ENCODE measurements at regions not wholly inside any gene's neighbourhood (a gene's known extent, or its start where the extent isn't known, plus 50 kb on each side); places are given as distances from the start of the nearest gene placed in this dataset.

DNA sequence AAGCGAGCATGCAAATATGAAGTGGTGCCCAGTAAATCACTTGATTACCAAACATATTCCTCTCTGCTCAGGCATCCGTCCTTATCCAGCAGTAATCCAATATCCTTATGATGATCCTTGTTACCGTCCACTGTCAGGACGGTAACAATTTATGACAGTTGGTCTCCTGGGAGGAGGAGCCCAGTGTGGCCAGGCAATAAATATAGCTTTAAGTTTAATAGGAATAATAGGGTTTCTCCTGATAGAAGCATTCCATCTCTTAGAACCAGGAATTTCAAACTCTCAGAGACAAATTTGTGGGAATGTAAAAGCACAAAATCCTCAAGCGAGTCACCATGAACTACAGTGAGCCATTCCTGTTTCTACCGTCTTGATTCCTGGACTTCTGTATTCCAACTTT lies 171.2 kb upstream of the IL15 start:
- Histone ChIP-seq H3K27ac (no peak overlapping the region), H3K4me1 (no peaks in the 10 kb centered on the region), H3K9me3 (no peaks in the 10 kb centered on the region), H3K36me3 (no peaks in the 10 kb centered on the region), H3K4me3 (no peak overlapping the region), H3K27me3 (no peaks in the 10 kb centered on the region)
- intact Hi-C loops (cut with DNase I) = no loop called here
- 88 to 91% methylated on average over 6 of the region's 6 CpGs for WGBS, 2 donors
- TF ChIP-seq, protein P1, sequence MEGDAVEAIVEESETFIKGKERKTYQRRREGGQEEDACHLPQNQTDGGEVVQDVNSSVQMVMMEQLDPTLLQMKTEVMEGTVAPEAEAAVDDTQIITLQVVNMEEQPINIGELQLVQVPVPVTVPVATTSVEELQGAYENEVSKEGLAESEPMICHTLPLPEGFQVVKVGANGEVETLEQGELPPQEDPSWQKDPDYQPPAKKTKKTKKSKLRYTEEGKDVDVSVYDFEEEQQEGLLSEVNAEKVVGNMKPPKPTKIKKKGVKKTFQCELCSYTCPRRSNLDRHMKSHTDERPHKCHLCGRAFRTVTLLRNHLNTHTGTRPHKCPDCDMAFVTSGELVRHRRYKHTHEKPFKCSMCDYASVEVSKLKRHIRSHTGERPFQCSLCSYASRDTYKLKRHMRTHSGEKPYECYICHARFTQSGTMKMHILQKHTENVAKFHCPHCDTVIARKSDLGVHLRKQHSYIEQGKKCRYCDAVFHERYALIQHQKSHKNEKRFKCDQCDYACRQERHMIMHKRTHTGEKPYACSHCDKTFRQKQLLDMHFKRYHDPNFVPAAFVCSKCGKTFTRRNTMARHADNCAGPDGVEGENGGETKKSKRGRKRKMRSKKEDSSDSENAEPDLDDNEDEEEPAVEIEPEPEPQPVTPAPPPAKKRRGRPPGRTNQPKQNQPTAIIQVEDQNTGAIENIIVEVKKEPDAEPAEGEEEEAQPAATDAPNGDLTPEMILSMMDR (IDR thresholded peaks at IDR 0.05) = no peak
- DNase-seq = no peak
- ATAC-seq = no peak

DNA sequence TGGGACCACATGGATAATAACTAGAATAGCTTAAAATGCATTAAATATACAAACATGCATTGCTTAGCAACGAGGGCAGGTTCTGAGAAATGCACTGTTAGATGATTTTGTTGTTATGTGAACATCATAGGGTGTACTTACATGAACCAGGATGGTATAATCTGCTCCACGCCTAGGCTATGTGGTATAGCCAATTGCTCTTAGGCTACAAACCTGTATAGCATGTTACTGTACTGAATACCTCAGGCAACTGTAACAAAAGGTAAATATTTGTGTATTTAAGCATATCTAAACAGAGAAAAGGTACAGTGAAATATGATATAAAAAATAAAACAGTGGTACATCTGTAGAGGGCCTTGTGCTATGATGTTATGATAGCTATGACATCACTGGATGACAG lies 169.2 kb upstream of the IL15 start:
- Histone ChIP-seq H3K27me3 (no peaks in the 10 kb centered on the region), H3K36me3 (no peaks in the 10 kb centered on the region), H3K4me3 (no peak overlapping the region), H3K27ac (no peak overlapping the region), H3K4me1 (no peaks in the 10 kb centered on the region), H3K9me3 (no peaks in the 10 kb centered on the region)
- 68% methylated on average over 2 of the region's 2 CpGs for WGBS, 2 donors
- DNase-seq = no peak
- intact Hi-C loops (cut with DNase I) = no loop called here
- TF ChIP-seq, protein P1 (IDR thresholded peaks at IDR 0.05) = no peak
- ATAC-seq = no peak

DNA sequence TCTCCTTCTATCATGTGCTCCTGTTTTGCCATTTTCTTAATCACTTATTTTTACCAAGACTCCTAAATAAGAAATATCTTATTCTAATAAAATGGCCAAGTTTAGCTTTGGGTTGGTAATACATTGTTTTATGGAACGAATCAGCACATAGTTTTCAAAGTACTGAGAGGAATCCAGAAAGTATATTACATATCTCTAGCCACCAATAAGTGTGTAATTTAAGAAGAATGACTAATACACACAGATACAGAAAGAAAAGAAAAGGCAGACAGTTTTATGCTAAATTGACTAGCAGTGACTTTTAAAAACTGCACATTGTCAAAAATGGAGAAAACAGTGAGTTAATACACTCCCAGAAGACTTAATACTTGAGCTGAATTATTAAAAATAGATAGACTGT lies 167.0 kb upstream of the IL15 start:
- H3K4me1 ChIP-seq = no peaks in the 10 kb centered on the region
- H3K9me3 ChIP-seq = no peaks in the 10 kb centered on the region
- intact Hi-C loops (cut with DNase I) = no loop called here
- no peak overlapping the region for H3K27ac ChIP-seq
- DNase-seq (no peak), ATAC-seq (no peak)
- 69 to 85% methylated on average over 1 of the region's 1 CpG for WGBS, 2 donors
- TF ChIP-seq, protein P1 (IDR thresholded peaks at IDR 0.05) = no peak
- H3K36me3 ChIP-seq = no peaks in the 10 kb centered on the region
- H3K4me3 ChIP-seq = no peak overlapping the region
- no peaks in the 10 kb centered on the region for H3K27me3 ChIP-seq

DNA sequence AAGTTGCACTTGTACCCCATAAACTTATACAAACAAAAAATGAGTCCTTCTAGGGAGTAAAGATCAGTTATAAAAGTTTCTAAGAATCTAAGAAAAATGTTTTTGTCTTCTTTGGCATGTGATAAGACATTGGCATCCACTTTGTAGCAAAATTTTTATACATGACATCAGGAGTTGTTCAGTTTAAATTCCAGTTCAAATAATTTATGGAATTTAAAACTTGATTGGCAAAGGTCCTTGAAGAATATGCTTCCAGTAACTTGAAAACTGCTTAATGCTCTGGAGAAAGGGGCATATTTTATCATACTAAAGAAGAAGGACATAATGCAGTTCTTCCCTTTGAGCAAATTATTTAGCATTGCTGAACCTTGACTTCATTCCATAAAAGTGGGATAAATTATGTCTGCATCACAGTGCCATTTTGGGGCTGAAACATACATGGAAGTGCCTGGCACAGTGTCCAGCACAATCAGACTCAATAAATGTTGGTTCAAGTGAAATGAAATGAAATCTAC lies 163.3 kb upstream of the IL15 start:
- ATAC-seq (no peak), DNase-seq (no peak)
- Histone ChIP-seq H3K4me3 (no peak overlapping the region), H3K9me3 (peaks cover 0 to 7% (median 0%) of the 10 kb centered on the region in 11 donors), H3K36me3 (no peaks in the 10 kb centered on the region), H3K4me1 (no peaks in the 10 kb centered on the region), H3K27ac (no peak overlapping the region), H3K27me3 (no peaks in the 10 kb centered on the region)
- intact Hi-C loops (cut with DNase I) = no loop called here
- TF ChIP-seq, protein P1 (IDR thresholded peaks at IDR 0.05) = no peak

DNA sequence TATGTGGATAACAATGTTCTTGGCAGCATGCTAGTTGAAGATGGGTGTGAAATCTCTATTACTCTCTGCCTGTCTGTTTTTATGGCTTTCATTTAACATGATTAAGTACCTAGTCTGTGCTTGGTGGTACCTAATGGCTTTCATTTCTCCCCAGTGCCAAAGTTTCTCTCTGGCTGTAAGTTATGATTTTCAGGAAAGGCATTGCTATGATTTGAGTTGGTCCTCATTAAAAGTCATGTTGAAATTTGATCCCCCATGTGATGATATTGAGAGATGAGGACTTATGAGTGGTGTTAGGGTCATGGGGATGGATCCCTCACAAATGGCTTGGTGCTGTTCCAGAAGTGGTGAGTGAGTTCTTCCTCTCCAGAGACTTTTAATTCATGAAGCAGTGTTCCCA lies 162.4 kb upstream of the IL15 start:
- no peak overlapping the region for H3K4me3 ChIP-seq
- TF ChIP-seq, protein P1 (IDR thresholded peaks at IDR 0.05) = no peak
- H3K27ac ChIP-seq = no peak overlapping the region
- no peaks in the 10 kb centered on the region for H3K36me3 ChIP-seq
- peaks cover 0 to 16% (median 0%) of the 10 kb centered on the region in 11 donors for H3K9me3 ChIP-seq
- H3K4me1 ChIP-seq = no peaks in the 10 kb centered on the region
- no peak for DNase-seq
- no peaks in the 10 kb centered on the region for H3K27me3 ChIP-seq
- ATAC-seq = no peak
- intact Hi-C loops (cut with DNase I) = no loop called here

Data from heart right ventricle (tissue), 16 donors.